Activated CD8-positive, alpha-beta T cell treated with anti-CD3 and anti-CD28 coated beads for 36 hours (primary cell): ENCODE measurements at regions not wholly inside any gene's neighbourhood (a gene's known extent, or its start where the extent isn't known, plus 50 kb on each side); places are given as distances from the start of the nearest gene placed in this dataset.

Experiments used
- ATAC-seq: fragments of 200-7000 bp; cut with Tn5 transposase; one replicate; pipeline ENCODE4 v1.10.0; 2021; ENCODE audit warnings: mild to moderate bottlenecking, moderate library complexity
- CTCF ChIA-PET: fragments of 350-600 bp; sonication (Branson Sonifier 250); formaldehyde crosslinking; loops from one replicate; lab custom pipeline; 2021; ENCODE audit warnings: antibody characterized with exemption; lab: Charles Lee
- POLR2A ChIA-PET: fragments of 350-600 bp; sonication (Branson Sonifier 250); formaldehyde crosslinking; loops from one replicate; lab custom pipeline; 2021; ENCODE audit warnings: antibody characterized with exemption; lab: Charles Lee
- DNase-seq: peaks from one replicate; pipeline ENCODE4 v3.0.0-alpha.2; 2020
- H3K27ac Mint-ChIP-seq: one replicate; pipeline ENCODE4 v1.8.0; 2021; ENCODE audit warnings: mild to moderate bottlenecking, mixed read lengths
- H3K27me3 Mint-ChIP-seq: one replicate; pipeline ENCODE4 v1.8.0; 2021; ENCODE audit warnings: mixed read lengths
- H3K36me3 Mint-ChIP-seq: one replicate; pipeline ENCODE4 v1.8.0; 2021; ENCODE audit warnings: low read depth, mixed read lengths
- H3K4me1 Mint-ChIP-seq: one replicate; pipeline ENCODE4 v1.8.0; 2021; ENCODE audit warnings: low read depth, mixed read lengths
- H3K4me3 Mint-ChIP-seq: one replicate; pipeline ENCODE4 v1.8.0; 2021; ENCODE audit warnings: mild to moderate bottlenecking, moderate library complexity, mixed read lengths
- H3K9me3 Mint-ChIP-seq: one replicate; pipeline ENCODE4 v1.8.0; 2021; ENCODE audit warnings: mixed read lengths
- intact Hi-C: fragments of 100-400 bp; cut with micrococcal nuclease; formaldehyde crosslinking; loops from one replicate; pipeline ENCODE4 v1.10.0; 2022
- TF ChIP-seq, protein P1 (sequence below): fragments of 200-600 bp; IDR thresholded peaks from one replicate; pipeline ENCODE4 v1.8.0; 2022; ENCODE audit warnings: antibody characterized with exemption, mild to moderate bottlenecking

DNA sequence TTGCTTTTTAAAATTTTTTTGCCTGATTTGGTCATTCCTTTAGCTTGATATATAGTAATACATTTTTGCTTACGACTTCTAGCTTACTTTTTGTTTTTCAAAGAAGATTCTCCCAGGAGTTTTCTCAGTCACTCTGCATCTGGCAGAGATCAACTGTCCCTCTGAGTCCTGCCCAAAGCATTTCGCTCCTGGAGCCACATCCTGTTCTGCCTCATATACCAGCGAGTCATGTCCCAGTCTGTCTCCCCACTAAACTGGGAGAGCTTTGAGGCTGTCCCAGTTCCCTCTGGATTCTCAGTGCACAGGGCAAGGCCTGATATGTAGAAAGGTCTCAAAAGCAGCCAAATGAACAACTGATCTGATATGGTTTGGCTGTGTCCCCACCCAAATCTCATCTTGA, 326.3 kb downstream of the ARRDC4 start:
- Mint-ChIP-seq H3K27ac (no peak overlapping the region), H3K4me3 (no peak overlapping the region), H3K27me3 (peaks cover 13% of the 10 kb centered on the region), H3K4me1 (no peaks in the 10 kb centered on the region), H3K9me3 (no peaks in the 10 kb centered on the region), H3K36me3 (no peaks in the 10 kb centered on the region)
- POLR2A ChIA-PET = no interaction called here
- CTCF ChIA-PET = interaction anchor here (0.7 kb wide), 1 partner anchor 135 kb away, joined by 3 read pairs; no protein-coding TSS in a partner anchor
- intact Hi-C loops = no loop called here
- ATAC-seq (no peak), DNase-seq (no peak)
- TF ChIP-seq, protein P1, sequence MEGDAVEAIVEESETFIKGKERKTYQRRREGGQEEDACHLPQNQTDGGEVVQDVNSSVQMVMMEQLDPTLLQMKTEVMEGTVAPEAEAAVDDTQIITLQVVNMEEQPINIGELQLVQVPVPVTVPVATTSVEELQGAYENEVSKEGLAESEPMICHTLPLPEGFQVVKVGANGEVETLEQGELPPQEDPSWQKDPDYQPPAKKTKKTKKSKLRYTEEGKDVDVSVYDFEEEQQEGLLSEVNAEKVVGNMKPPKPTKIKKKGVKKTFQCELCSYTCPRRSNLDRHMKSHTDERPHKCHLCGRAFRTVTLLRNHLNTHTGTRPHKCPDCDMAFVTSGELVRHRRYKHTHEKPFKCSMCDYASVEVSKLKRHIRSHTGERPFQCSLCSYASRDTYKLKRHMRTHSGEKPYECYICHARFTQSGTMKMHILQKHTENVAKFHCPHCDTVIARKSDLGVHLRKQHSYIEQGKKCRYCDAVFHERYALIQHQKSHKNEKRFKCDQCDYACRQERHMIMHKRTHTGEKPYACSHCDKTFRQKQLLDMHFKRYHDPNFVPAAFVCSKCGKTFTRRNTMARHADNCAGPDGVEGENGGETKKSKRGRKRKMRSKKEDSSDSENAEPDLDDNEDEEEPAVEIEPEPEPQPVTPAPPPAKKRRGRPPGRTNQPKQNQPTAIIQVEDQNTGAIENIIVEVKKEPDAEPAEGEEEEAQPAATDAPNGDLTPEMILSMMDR = no peak

DNA sequence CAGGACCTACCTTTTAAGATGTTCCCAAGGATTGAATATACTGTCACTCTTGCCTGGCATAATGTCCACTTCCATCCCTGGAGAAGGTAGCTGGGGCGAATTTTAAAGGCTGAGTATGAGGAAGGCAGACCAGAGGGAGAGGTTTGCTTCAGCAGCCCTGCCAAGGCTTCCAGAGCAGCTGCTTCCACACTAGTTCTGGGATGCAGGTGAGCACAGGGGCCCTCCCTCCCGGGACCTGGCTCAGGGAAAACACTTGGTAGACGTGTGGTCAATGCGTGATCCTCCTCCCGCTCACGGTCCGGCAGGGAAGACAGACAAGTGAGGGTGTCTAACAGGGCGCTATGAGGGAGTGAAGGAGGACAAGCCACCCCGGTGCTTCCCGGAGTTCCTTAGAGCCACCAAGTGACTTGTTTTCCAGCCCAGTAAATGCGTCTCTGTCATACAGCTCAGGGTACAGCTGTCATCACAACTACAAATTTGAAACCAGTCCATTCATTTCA, 327.6 kb downstream of the ARRDC4 start:
- POLR2A ChIA-PET = interaction anchor here (1.0 kb wide), 1 partner anchor 121 kb away, joined by 3 read pairs; no protein-coding TSS in a partner anchor

DNA sequence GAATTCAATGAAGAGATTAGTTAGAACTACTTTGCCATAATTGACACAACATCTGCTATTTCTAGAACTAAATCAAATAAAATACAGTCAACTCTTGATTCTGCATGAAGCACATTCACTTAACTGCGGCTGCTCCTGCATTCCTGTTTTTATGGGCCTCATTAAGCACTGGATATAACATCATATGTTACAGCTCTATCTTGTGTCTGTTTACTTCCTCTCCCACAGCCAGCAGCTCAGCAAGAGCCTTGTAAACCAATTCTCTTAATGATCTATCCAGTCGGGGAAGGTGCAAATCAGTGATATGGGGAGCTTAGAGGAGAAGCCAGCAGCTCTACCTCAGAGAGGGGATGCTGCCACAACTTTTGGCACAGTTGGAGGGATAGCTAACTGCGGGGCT, 329.2 kb downstream of the ARRDC4 start:
- POLR2A ChIA-PET = no interaction called here
- H3K27me3 Mint-ChIP-seq = peaks cover 13% of the 10 kb centered on the region
- no peak for ATAC-seq
- H3K9me3 Mint-ChIP-seq = no peaks in the 10 kb centered on the region
- H3K4me1 Mint-ChIP-seq = peaks cover 2% of the 10 kb centered on the region
- intact Hi-C loops = loop anchor here (10.0 kb wide), 1 partner anchor 385 kb away; no protein-coding TSS in a partner anchor
- H3K27ac Mint-ChIP-seq = no peak overlapping the region
- H3K4me3 Mint-ChIP-seq = no peak overlapping the region
- DNase-seq = no peak
- CTCF ChIA-PET = interaction anchor here (1.4 kb wide), 1 partner anchor 138 kb away, joined by 3 read pairs; no protein-coding TSS in a partner anchor
- H3K36me3 Mint-ChIP-seq = no peaks in the 10 kb centered on the region
- TF ChIP-seq, protein P1 = no peak

More for the DNA sequence above, 327.6 kb downstream of the ARRDC4 start:
- no peak overlapping the region for H3K4me3 Mint-ChIP-seq
- TF ChIP-seq, protein P1 = no peak
- H3K27ac Mint-ChIP-seq = no peak overlapping the region
- no peaks in the 10 kb centered on the region for H3K36me3 Mint-ChIP-seq
- H3K9me3 Mint-ChIP-seq = no peaks in the 10 kb centered on the region
- CTCF ChIA-PET = no interaction called here
- DNase-seq (no peak), ATAC-seq (no peak)
- intact Hi-C loops = no loop called here
- H3K4me1 Mint-ChIP-seq = peaks cover 2% of the 10 kb centered on the region
- peaks cover 11% of the 10 kb centered on the region for H3K27me3 Mint-ChIP-seq

DNA sequence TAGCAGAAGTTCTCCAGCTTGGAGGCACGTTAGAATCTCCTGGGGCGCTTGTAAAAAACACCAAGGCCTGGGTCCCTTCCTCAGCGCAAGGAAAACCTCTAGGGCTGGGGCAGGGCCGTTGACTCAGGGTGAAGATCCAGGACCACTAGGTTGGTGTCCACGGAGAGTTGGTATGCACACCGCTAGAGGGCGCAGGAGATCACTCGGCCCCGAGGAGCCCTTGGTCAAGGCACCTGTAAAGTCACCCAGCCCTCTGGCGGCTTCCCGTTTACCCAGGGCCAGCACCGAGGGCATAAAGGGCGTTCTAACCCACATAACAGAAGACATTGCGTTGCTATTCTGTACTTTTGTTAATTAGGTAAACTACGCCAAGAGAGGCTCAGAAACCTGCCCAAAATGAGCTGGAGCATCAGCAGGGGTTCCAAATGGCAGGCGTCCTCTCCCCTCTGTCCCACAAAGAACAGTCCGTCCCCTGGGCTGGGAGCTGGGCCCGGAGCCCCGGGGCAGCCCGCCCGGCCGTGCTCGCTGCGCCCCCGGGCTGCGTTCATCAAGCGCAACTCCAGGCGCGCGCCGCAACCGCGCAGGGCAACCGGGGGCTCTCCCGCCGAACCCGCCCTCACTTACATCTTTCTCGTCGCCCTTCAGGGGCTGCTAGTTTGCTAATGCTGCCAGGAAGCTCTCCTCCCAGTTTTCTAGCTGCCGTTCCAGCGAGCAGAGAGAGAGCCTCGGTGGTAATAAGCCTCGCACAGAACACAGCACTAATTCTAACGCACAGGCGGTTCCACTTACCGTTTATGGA, 332.1 kb downstream of the ARRDC4 start:
- H3K4me1 Mint-ChIP-seq = peaks cover 2% of the 10 kb centered on the region

More for the DNA sequence above, 332.1 kb downstream of the ARRDC4 start:
- ATAC-seq (peak; percentile 67), DNase-seq (peak; percentile 63)
- H3K27me3 Mint-ChIP-seq = peaks cover 13% of the 10 kb centered on the region
- POLR2A ChIA-PET = no interaction called here
- H3K27ac Mint-ChIP-seq = no peak overlapping the region
- TF ChIP-seq, protein P1 = peak; percentile 77
- no peaks in the 10 kb centered on the region for H3K9me3 Mint-ChIP-seq
- no peaks in the 10 kb centered on the region for H3K36me3 Mint-ChIP-seq
- intact Hi-C loops = loop anchor here (10.0 kb wide), 1 partner anchor 388 kb away; no protein-coding TSS in a partner anchor
- H3K4me3 Mint-ChIP-seq = no peak overlapping the region
- CTCF ChIA-PET = interaction anchor here (0.7 to 1.9 kb wide), 8 partner anchors 16 to 393 kb away, joined by 3 to 8 read pairs (median 3); no protein-coding TSS in a partner anchor
